ENCODE measurements at regions not wholly inside any gene's neighbourhood (a gene's known extent, or its start where the extent isn't known, plus 50 kb on each side); places are given as distances from the start of the nearest gene placed in this dataset.

DNA sequence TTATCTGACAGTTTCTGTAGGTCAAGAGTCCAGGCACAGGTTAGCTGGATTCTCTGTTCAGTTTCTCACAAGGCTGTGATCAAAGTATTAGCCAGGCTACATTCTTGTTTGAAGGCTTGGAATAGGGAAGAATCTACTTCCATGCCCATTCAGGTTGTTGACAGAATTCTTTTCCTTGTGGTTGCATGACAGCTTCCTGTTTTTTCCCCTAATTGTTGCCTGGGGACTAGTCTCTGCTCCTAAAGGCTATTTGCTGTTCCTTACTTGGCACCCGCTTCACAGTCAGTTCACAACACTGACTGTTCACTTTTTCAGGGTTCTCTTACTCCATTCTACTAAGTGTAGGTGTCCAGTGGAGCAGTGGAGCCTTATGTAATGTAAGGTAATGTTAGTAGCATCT, 115.4 kb upstream of the GBE1 start:
- no peak for FAIRE-seq
- H3K4me1 ChIP-seq: no peaks in the 10 kb centered on the region
- 78 to 88% methylated on average over 1 of the region's 1 CpG for WGBS, 2 donors
- H3K4me3 ChIP-seq: no peak overlapping the region
- H3K27me3 ChIP-seq: no peaks in the 10 kb centered on the region
- TF ChIP-seq, protein P1, sequence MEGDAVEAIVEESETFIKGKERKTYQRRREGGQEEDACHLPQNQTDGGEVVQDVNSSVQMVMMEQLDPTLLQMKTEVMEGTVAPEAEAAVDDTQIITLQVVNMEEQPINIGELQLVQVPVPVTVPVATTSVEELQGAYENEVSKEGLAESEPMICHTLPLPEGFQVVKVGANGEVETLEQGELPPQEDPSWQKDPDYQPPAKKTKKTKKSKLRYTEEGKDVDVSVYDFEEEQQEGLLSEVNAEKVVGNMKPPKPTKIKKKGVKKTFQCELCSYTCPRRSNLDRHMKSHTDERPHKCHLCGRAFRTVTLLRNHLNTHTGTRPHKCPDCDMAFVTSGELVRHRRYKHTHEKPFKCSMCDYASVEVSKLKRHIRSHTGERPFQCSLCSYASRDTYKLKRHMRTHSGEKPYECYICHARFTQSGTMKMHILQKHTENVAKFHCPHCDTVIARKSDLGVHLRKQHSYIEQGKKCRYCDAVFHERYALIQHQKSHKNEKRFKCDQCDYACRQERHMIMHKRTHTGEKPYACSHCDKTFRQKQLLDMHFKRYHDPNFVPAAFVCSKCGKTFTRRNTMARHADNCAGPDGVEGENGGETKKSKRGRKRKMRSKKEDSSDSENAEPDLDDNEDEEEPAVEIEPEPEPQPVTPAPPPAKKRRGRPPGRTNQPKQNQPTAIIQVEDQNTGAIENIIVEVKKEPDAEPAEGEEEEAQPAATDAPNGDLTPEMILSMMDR (IDR thresholded peaks at IDR 0.05): no peak
- intact Hi-C loops (cut with DNase I): no loop called here
- no peak for DNase-seq
- H3K36me3 ChIP-seq: no peaks in the 10 kb centered on the region
- no peaks in the 10 kb centered on the region for H3K9me3 ChIP-seq
- ATAC-seq: no peak
- H3K27ac ChIP-seq: no peak overlapping the region

DNA sequence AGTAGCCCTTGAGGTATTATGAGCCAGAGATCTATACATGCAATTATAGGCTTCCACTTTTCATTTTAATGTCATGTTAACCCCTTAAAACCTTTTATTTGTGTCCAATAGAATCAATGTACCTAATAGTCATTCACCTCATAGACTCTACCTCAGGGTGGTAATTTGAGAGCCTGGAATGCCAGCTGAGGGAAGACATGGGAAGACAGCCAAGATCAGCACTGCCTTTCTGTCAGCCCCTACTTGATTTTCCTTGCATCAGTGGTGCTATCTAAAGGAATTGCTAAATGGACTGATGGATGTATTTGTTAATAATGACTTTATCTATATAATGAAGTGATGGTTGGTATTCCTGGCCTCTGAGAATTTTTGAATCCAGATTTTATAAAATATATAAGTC, 113.3 kb upstream of the GBE1 start:
- DNase-seq (no peak), ATAC-seq (no peak), FAIRE-seq (no peak)
- no peak overlapping the region for H3K4me3 ChIP-seq
- TF ChIP-seq, protein P1 (IDR thresholded peaks at IDR 0.05): no peak
- no peaks in the 10 kb centered on the region for H3K36me3 ChIP-seq
- intact Hi-C loops (cut with DNase I): no loop called here
- H3K9me3 ChIP-seq: no peaks in the 10 kb centered on the region
- H3K4me1 ChIP-seq: no peaks in the 10 kb centered on the region
- H3K27me3 ChIP-seq: no peaks in the 10 kb centered on the region
- no peak overlapping the region for H3K27ac ChIP-seq

DNA sequence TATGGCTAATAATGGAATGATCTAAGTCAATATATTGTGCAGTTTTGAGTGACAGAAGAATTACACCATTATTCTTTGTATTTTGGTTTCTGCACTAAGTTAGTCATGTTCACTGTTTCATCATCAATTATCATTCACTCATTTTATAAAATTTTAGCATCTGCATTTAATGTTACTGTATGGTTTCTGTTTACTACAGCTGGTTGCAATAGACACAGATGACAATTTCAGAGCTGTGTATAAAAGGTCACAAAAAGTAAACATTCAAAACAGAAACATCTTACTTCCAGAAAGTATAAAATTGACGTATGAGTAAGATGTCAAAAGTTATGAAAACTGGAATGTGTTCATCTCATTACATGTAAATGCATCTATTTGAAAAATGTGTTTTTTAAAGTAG, 111.1 kb upstream of the GBE1 start:
- no peaks in the 10 kb centered on the region for H3K9me3 ChIP-seq
- DNase-seq: no peak
- 58 to 65% methylated on average over 1 of the region's 1 CpG for WGBS, 2 donors
- TF ChIP-seq, protein P1 (IDR thresholded peaks at IDR 0.05): no peak
- H3K4me3 ChIP-seq: no peak overlapping the region
- no peaks in the 10 kb centered on the region for H3K27me3 ChIP-seq
- no peak for ATAC-seq
- no peak for FAIRE-seq
- no peaks in the 10 kb centered on the region for H3K36me3 ChIP-seq
- H3K4me1 ChIP-seq: no peaks in the 10 kb centered on the region
- no peak overlapping the region for H3K27ac ChIP-seq
- intact Hi-C loops (cut with DNase I): no loop called here

DNA sequence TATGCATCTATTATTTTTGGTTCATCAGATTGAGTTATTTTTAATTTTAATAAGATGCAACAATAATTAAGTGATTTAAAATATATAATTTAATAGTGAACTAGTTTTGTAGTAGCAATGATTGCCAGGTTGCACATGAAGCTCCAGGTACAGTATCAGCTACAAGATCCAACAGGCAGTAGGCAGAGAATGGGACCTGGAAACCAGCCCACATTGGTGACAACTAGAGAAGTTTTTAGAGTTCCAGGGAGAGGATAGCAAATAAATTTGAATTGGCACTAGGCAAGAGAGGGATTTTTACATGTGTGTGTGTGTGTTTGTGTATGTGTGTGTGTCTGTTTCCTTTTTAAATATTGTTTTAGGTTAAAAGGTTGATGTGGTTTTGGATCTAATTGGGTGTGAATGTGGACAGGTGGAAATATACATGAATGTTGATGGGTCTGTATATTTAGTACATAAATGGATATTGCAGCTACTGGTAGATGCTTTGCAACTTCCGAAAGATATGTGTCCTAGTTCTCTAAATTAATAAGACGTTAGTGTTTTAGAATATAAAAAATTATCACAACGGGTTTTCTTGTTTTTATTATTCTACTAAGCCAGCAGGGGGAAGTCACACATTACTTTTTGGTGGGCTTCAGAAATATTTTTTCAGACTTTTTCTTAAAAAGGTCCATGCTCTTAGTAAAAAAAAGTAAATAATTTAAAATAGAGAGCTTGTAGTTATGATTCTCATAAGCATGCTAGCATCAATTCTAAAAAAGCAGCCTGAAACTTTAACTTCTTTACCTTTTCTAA, 110.1 kb upstream of the GBE1 start:
- DNase-seq: no peak

DNA sequence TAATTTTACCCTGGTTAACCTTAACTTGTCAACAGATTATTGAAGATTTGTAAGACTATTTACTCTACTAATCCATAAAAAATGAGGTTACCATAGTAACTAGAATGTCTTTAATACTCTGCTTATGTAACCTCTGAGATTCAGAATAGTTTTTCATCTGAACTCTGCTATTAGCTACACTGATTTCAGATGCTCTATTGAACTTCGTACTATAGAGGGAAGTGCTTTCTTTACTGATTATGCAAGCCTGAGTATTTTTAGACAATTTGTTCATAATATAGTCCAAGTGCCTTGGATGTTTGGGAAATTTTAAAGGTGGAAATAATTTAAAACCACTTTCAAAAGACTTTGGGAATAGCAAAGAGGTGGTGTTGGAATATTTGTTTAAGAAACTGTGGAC, 107.9 kb upstream of the GBE1 start:
- H3K36me3 ChIP-seq: no peaks in the 10 kb centered on the region
- no peaks in the 10 kb centered on the region for H3K9me3 ChIP-seq
- no peak overlapping the region for H3K27ac ChIP-seq
- no peak for FAIRE-seq
- no peak for DNase-seq
- no peak overlapping the region for H3K4me3 ChIP-seq
- no peaks in the 10 kb centered on the region for H3K27me3 ChIP-seq
- TF ChIP-seq, protein P1 (IDR thresholded peaks at IDR 0.05): no peak
- ATAC-seq: no peak
- H3K4me1 ChIP-seq: no peaks in the 10 kb centered on the region
- intact Hi-C loops (cut with DNase I): no loop called here
- WGBS, 2 donors: 25 to 29% methylated on average over 1 of the region's 1 CpG

More for the DNA sequence above, 110.1 kb upstream of the GBE1 start:
- Histone ChIP-seq H3K4me1 (no peaks in the 10 kb centered on the region), H3K27me3 (no peaks in the 10 kb centered on the region), H3K27ac (no peak overlapping the region), H3K4me3 (no peak overlapping the region), H3K9me3 (no peaks in the 10 kb centered on the region), H3K36me3 (no peaks in the 10 kb centered on the region)
- TF ChIP-seq, protein P1 (IDR thresholded peaks at IDR 0.05): no peak
- intact Hi-C loops (cut with DNase I): no loop called here
- no peak for ATAC-seq
- WGBS, 2 donors: 50 to 62% methylated on average over 3 of the region's 3 CpGs
- FAIRE-seq: no peak

All from pancreas (tissue), 10 donors.